H9 (cell line): ENCODE measurements at regions not wholly inside any gene's neighbourhood (a gene's known extent, or its start where the extent isn't known, plus 50 kb on each side); places are given as distances from the start of the nearest gene placed in this dataset.

Experiments used
- DNase-seq: peaks from one replicate; pipeline ENCODE4 v3.0.0-alpha.2; 2017
- H2AFZ ChIP-seq: one replicate; pipeline ENCODE4 v1.6.1; 2013; ENCODE audit warnings: mild to moderate bottlenecking, low read length, control low read depth, moderate library complexity
- H2AK5ac ChIP-seq: 2 replicates; pipeline ENCODE4 v1.6.1; 2013; ENCODE audit warnings: low read length, control low read depth, mixed read lengths; ENCODE audit not compliant: insufficient read length
- H2BK120ac ChIP-seq: one replicate; pipeline ENCODE4 v1.6.1; 2013; ENCODE audit warnings: low read depth, mild to moderate bottlenecking, low read length, control low read depth, inconsistent platforms; ENCODE audit not compliant: poor library complexity, severe bottlenecking
- H2BK12ac ChIP-seq: 2 replicates; pipeline ENCODE4 v1.6.1; 2013; ENCODE audit warnings: low read length, control low read depth, mixed read lengths, low read depth; ENCODE audit not compliant: insufficient read length
- H2BK15ac ChIP-seq: 2 replicates; pipeline ENCODE4 v1.6.1; 2013; ENCODE audit warnings: low read depth, low read length, control low read depth
- H2BK20ac ChIP-seq: one replicate; pipeline ENCODE4 v1.6.1; 2013; ENCODE audit warnings: low read depth, mild to moderate bottlenecking, low read length, control low read depth, inconsistent platforms; ENCODE audit not compliant: poor library complexity, severe bottlenecking
- H2BK5ac ChIP-seq: 2 replicates; pipeline ENCODE4 v1.6.1; 2013; ENCODE audit warnings: low read length, control low read depth, mixed read lengths; ENCODE audit not compliant: insufficient read length
- H3K14ac ChIP-seq: 2 replicates; pipeline ENCODE4 v1.6.1; 2013; ENCODE audit warnings: low read length, control low read depth; ENCODE audit not compliant: insufficient read depth
- H3K18ac ChIP-seq: 2 replicates; pipeline ENCODE4 v1.6.1; 2013; ENCODE audit warnings: low read depth, mild to moderate bottlenecking, mixed read lengths, low read length, control low read depth; ENCODE audit not compliant: insufficient read length
- H3K23ac ChIP-seq: 2 replicates; pipeline ENCODE4 v1.6.1; 2013; ENCODE audit warnings: low read length, control low read depth, mixed read lengths, low read depth; ENCODE audit not compliant: insufficient read length
- H3K23me2 ChIP-seq: 2 replicates; pipeline ENCODE4 v1.6.1; 2013; ENCODE audit warnings: low read depth, mild to moderate bottlenecking, mixed read lengths, low read length, control low read depth; ENCODE audit not compliant: insufficient read length, poor library complexity, severe bottlenecking
- H3K27ac ChIP-seq: 2 replicates; pipeline ENCODE4 v1.5.1; 2013; ENCODE audit warnings: low read length, control low read depth, mixed read lengths, low read depth; ENCODE audit not compliant: insufficient read length
- H3K27me3 ChIP-seq: 2 replicates; pipeline ENCODE4 v1.6.1; 2013; ENCODE audit warnings: low read length, control low read depth, inconsistent platforms; ENCODE audit not compliant: insufficient read depth
- H3K4ac ChIP-seq: 2 replicates; pipeline ENCODE4 v1.6.1; 2013; ENCODE audit warnings: low read depth, mild to moderate bottlenecking, control low read depth, inconsistent platforms, low read length, moderate library complexity
- H3K4me1 ChIP-seq: 2 replicates; pipeline ENCODE4 v1.6.1; 2013; ENCODE audit warnings: low read length, control low read depth, inconsistent platforms; ENCODE audit not compliant: insufficient read depth
- H3K4me2 ChIP-seq: 2 replicates; pipeline ENCODE4 v1.6.1; 2013; ENCODE audit warnings: low read length, control low read depth, mixed read lengths; ENCODE audit not compliant: insufficient read length, insufficient read depth
- H3K56ac ChIP-seq: 2 replicates; pipeline ENCODE4 v1.6.1; 2013; ENCODE audit warnings: low read depth, mild to moderate bottlenecking, mixed read lengths, low read length, control low read depth; ENCODE audit not compliant: insufficient read length
- H3K79me1 ChIP-seq: 2 replicates; pipeline ENCODE4 v1.6.1; 2013; ENCODE audit warnings: low read depth, mild to moderate bottlenecking, moderate library complexity, low read length, control low read depth, inconsistent platforms; ENCODE audit not compliant: insufficient read depth, poor library complexity, severe bottlenecking
- H3K79me2 ChIP-seq: 2 replicates; pipeline ENCODE4 v1.6.1; 2013; ENCODE audit warnings: low read length, control low read depth, inconsistent platforms; ENCODE audit not compliant: insufficient read depth
- H3K9ac ChIP-seq: 2 replicates; pipeline ENCODE4 v1.6.1; 2013; ENCODE audit warnings: low read length, control low read depth, mixed read lengths; ENCODE audit not compliant: insufficient read length; ENCODE audit errors: extremely low read depth
- H3K9me3 ChIP-seq: one replicate; pipeline ENCODE4 v1.6.1; 2013; ENCODE audit warnings: low read depth, low read length, inconsistent platforms; ENCODE audit not compliant: control insufficient read depth
- H3T11ph ChIP-seq: one replicate; pipeline ENCODE4 v1.6.1; 2013; ENCODE audit warnings: mild to moderate bottlenecking, low read length, control low read depth, inconsistent platforms
- H4K20me1 ChIP-seq: one replicate; pipeline ENCODE4 v1.6.1; 2013; ENCODE audit not compliant: control insufficient read depth, insufficient read length, insufficient read depth
- H4K5ac ChIP-seq: 2 replicates; pipeline ENCODE4 v1.6.1; 2013; ENCODE audit warnings: low read depth, mild to moderate bottlenecking, mixed read lengths, low read length, control low read depth; ENCODE audit not compliant: insufficient read length
- H4K8ac ChIP-seq: replicated peaks from 2 replicates; pipeline ENCODE4 v1.6.1; 2013; ENCODE audit warnings: low read length, control low read depth, mixed read lengths, low read depth; ENCODE audit not compliant: insufficient read length
- H4K91ac ChIP-seq: 2 replicates; pipeline ENCODE4 v1.6.1; 2013; ENCODE audit warnings: low read depth, mild to moderate bottlenecking, moderate library complexity, mixed read lengths, low read length, control low read depth; ENCODE audit not compliant: insufficient read length
- H3K27ac Mint-ChIP-seq, 3 experiments: 2 replicates in 2 of 3; 3 replicates in 1 of 3; pipeline ENCODE4 v1.8.0; 2020 to 2021; ENCODE audit warnings: mixed read lengths in 3 of 3, mild to moderate bottlenecking in 1 of 3, moderate library complexity in 1 of 3
- H3K27me3 Mint-ChIP-seq: 2 replicates; pipeline ENCODE4 v1.8.0; 2021; ENCODE audit warnings: low read depth, mild to moderate bottlenecking, moderate library complexity, mixed read lengths
- H3K36me3 Mint-ChIP-seq, 3 experiments: 2 replicates in 2 of 3; 3 replicates in 1 of 3; pipeline ENCODE4 v1.8.0; 2020 to 2021; ENCODE audit warnings: low read depth in 3 of 3, mixed read lengths in 3 of 3; ENCODE audit not compliant: insufficient read depth in 1 of 3
- H3K4me1 Mint-ChIP-seq, 2 experiments: 2 replicates each; pipeline ENCODE4 v1.8.0; 2020; ENCODE audit warnings: mixed read lengths in 2 of 2
- H3K4me3 Mint-ChIP-seq, 2 experiments: 2 replicates in 1 of 2; 3 replicates in 1 of 2; pipeline ENCODE4 v1.8.0; 2020 to 2021; ENCODE audit warnings: mild to moderate bottlenecking in 2 of 2, mixed read lengths in 2 of 2, moderate library complexity in 1 of 2
- H3K9me3 Mint-ChIP-seq, 2 experiments: 2 replicates in 1 of 2; 3 replicates in 1 of 2; pipeline ENCODE4 v1.8.0; 2020; ENCODE audit warnings: mild to moderate bottlenecking in 2 of 2, mixed read lengths in 2 of 2, moderate library complexity in 1 of 2
- WGBS: extraction: QIAGEN DNeasy Blood & Tissue Kit; methylation state at CpG from one replicate; pipeline ENCODE4 v1.1.7; 2013; ENCODE audit warnings: missing lambda C conversion rate, low lambda C conversion rate, mixed read lengths; ENCODE audit not compliant: insufficient read length; ENCODE audit errors: extremely low coverage; 5-methylcytosine and 5-hydroxymethylcytosine counted together
- TF ChIP-seq, protein P1 (sequence below): fragments of 200-600 bp; sonication (generic); conservative IDR thresholded peaks from 3 replicates; pipeline ENCODE4 v1.8.0; 2021; ENCODE audit warnings: antibody characterized with exemption, mild to moderate bottlenecking

DNA sequence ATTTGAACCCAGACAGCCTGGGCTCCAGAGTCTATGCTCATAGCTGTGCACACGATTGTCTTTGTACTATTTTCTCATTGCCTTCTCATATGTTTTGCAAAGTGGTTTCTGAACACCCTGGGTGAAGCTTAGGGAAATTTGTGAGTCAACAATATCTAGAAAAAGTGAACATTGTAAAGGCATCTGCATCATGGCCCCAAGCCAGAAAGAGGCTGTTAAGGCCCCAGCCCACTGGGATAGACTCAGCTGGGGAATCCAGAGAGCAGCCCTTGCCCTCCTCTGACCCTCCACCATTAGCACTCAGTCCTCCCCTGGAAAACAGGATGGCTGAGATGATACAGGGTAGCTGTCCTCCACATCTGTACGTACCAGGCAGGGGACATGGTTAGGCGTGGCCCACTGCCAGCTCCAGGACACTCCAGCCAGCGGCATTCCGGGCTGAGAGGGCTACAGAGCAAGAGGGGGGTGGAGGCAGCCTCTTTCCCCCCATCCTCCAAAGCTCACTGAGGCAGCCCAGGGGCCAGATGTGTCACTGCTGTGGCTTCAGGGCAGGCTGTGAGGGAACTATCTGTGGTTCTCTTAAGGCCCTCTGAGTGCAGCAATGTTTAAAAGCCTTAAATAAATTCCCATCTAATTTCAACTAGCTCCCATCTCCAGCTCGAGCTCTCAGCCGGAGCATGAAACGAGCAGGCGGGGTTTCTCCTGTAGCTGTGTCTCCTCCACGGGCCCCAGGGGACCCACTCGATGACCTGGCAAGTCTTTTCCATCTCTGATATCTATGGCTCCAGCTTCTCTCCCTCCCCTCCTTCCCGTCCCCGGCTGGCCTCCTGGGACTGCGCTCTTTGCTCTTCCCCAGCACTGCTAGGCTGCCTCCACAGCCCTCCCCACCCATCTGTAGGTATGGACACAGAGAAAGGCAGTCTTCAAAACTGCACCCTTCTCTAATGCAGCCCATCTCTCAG lies 209.4 kb upstream of the LRFN2 start:
- Histone ChIP-seq H3K23me2 (no peaks in the 10 kb centered on the region), H2AK5ac (no peak overlapping the region), H3K9me3 (no peaks in the 10 kb centered on the region), H2BK20ac (no peak overlapping the region), H3K4me1 (peaks cover 3% of the 10 kb centered on the region; the same call in 1 of the 2 replicates), H3T11ph (no peak overlapping the region), H3K79me1 (no peaks in the 10 kb centered on the region), H2AFZ (no peak overlapping the region), H4K91ac (no peak overlapping the region), H3K4ac (no peak overlapping the region), H4K5ac (no peak overlapping the region), H2BK120ac (no peak overlapping the region), H3K4me2 (no peak overlapping the region), H3K27ac (no peak overlapping the region), H3K27me3 (no peaks in the 10 kb centered on the region), H2BK5ac (no peak overlapping the region), H3K14ac (no peak overlapping the region), H3K9ac (no peak overlapping the region), H3K79me2 (no peaks in the 10 kb centered on the region), H2BK12ac (no peak overlapping the region), H3K56ac (no peak overlapping the region), H4K8ac (no peak overlapping the region), H4K20me1 (no peaks in the 10 kb centered on the region), H2BK15ac (no peak overlapping the region), H3K23ac (no peak overlapping the region), H3K18ac (no peak overlapping the region)
- no peak for DNase-seq
- Mint-ChIP-seq H3K4me1 (peaks cover 27 to 30% of the 10 kb centered on the region in 2 experiments), H3K36me3 (peaks cover 0 to 2% (median 0%) of the 10 kb centered on the region in 3 experiments; a peak in 1 of 7 replicates), H3K4me3 (no peak overlapping the region), H3K27ac (no peak overlapping the region), H3K27me3 (peaks cover 74% of the 10 kb centered on the region), H3K9me3 (no peaks in the 10 kb centered on the region; a peak in 1 of 5 replicates)
- TF ChIP-seq, protein P1, sequence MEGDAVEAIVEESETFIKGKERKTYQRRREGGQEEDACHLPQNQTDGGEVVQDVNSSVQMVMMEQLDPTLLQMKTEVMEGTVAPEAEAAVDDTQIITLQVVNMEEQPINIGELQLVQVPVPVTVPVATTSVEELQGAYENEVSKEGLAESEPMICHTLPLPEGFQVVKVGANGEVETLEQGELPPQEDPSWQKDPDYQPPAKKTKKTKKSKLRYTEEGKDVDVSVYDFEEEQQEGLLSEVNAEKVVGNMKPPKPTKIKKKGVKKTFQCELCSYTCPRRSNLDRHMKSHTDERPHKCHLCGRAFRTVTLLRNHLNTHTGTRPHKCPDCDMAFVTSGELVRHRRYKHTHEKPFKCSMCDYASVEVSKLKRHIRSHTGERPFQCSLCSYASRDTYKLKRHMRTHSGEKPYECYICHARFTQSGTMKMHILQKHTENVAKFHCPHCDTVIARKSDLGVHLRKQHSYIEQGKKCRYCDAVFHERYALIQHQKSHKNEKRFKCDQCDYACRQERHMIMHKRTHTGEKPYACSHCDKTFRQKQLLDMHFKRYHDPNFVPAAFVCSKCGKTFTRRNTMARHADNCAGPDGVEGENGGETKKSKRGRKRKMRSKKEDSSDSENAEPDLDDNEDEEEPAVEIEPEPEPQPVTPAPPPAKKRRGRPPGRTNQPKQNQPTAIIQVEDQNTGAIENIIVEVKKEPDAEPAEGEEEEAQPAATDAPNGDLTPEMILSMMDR = no peak
- WGBS = no CpG with 5 or more reads among the region's 14 CpGs
